HCT116 (cell line): ENCODE measurements at regions not wholly inside any gene's neighbourhood (a gene's known extent, or its start where the extent isn't known, plus 50 kb on each side); places are given as distances from the start of the nearest gene placed in this dataset.
A peak's percentile ranks its signal among the peaks of the same experiment; 100 is the strongest.

Experiments used
- ATAC-seq: fragments of 200-7000 bp; cut with Tn5 transposase; 2 replicates; pipeline ENCODE4 v1.9.1; 2020; ENCODE audit warnings: mild to moderate bottlenecking, moderate library complexity
- BruUV-seq: library from RNA; stranded (reverse); fragments of 400-500 nt; replicated peaks from 2 replicates; lab custom pipeline; 2021; lab: Mats Ljungman, UMichigan
- CTCF ChIA-PET: fragments of 300-600 bp; sonication (Branson Sonifier 250); formaldehyde crosslinking; loops from one replicate; lab custom pipeline; 2021; ENCODE audit warnings: antibody characterized with exemption; lab: Charles Lee
- POLR2A ChIA-PET: fragments of 300-600, 350-600 bp; sonication (Branson Sonifier 250); formaldehyde crosslinking; loops from one replicate; lab custom pipeline; 2021; ENCODE audit warnings: antibody characterized with exemption; lab: Charles Lee
- RAD21 ChIA-PET, 2 experiments: fragments of 300-600 bp; sonication (Branson Sonifier 250); formaldehyde crosslinking; loops; one replicate each; lab custom pipeline; 2023; ENCODE audit warnings: low total read pairs in 2 of 2; ENCODE audit not compliant: uncharacterized antibody in 2 of 2, unreplicated experiment in 2 of 2, low non-redundant PET in 1 of 2; lab: Charles Lee
- DNase-seq: peaks from one replicate; pipeline ENCODE4 v3.0.0-alpha.2; 2010; ENCODE audit warnings: low read depth, low spot score
- H2AFZ ChIP-seq: fragments of 200-600 bp; shearing (Covaris generic), sonication (generic); 2 replicates; pipeline ENCODE4 v1.6.1; 2017; ENCODE audit warnings: low read depth, mixed run types, mixed read lengths, antibody characterized with exemption, low read length; ENCODE audit not compliant: poor library complexity, severe bottlenecking
- H3K27ac ChIP-seq: 2 replicates; pipeline ENCODE4 v1.5.1; 2012; ENCODE audit warnings: low read depth, low read length
- H3K27me3 ChIP-seq: fragments of 200-600 bp; sonication (generic); 2 replicates; pipeline ENCODE4 v1.6.1; 2016; ENCODE audit warnings: mixed run types, low read length, mixed read lengths; ENCODE audit not compliant: insufficient read depth
- H3K36me3 ChIP-seq, 2 experiments: fragments of 200-500 bp in 1 of 2; fragments of 200-600 bp in 1 of 2; sonication (Bioruptor generic) in 1 of 2; sonication (generic) in 1 of 2; 2 replicates each; pipeline versions ENCODE4 v1.5.1 to v1.6.1; 2014 to 2016; ENCODE audit warnings: low read length in 2 of 2, inconsistent platforms in 1 of 2, mixed read lengths in 1 of 2, mixed run types in 1 of 2; ENCODE audit not compliant: insufficient read depth in 2 of 2, control insufficient read depth in 1 of 2
- H3K4me1 ChIP-seq, 2 experiments: fragments of 200-600 bp in 1 of 2; sonication (generic) in 1 of 2; 2 replicates each; pipeline versions ENCODE4 v1.5.1 to v1.6.1; 2012 to 2017; ENCODE audit warnings: low read length in 2 of 2, inconsistent platforms in 1 of 2, mild to moderate bottlenecking in 1 of 2, mixed read lengths in 1 of 2, mixed run types in 1 of 2, moderate library complexity in 1 of 2; ENCODE audit not compliant: insufficient read depth in 2 of 2, control insufficient read depth in 1 of 2
- H3K4me2 ChIP-seq: fragments of 200-600 bp; sonication (generic); 2 replicates; pipeline ENCODE4 v1.6.1; 2017; ENCODE audit warnings: mixed run types, low read length, mixed read lengths
- H3K4me3 ChIP-seq, 2 experiments: fragments of 200-600 bp in 1 of 2; sonication (generic) in 1 of 2; replicated peaks in 1 of 2; 2 replicates each; pipeline ENCODE4 v1.5.1; 2011 to 2016; ENCODE audit warnings: low read length in 2 of 2, control low read depth in 1 of 2, low read depth in 1 of 2, mild to moderate bottlenecking in 1 of 2, mixed read lengths in 1 of 2, mixed run types in 1 of 2
- H3K79me2 ChIP-seq: fragments of 200-600 bp; sonication (generic); 2 replicates; pipeline ENCODE4 v1.6.1; 2017; ENCODE audit warnings: mild to moderate bottlenecking, mixed run types, low read length, moderate library complexity, mixed read lengths; ENCODE audit not compliant: insufficient read depth
- H3K9ac ChIP-seq: fragments of 200-600 bp; sonication (generic); 2 replicates; pipeline ENCODE4 v1.6.1; 2016; ENCODE audit warnings: low read length, mixed read lengths
- H3K9me2 ChIP-seq: fragments of 200-600 bp; sonication (generic), shearing (Covaris generic); 2 replicates; pipeline ENCODE4 v1.6.1; 2017; ENCODE audit warnings: mixed run types, mild to moderate bottlenecking, moderate library complexity; ENCODE audit not compliant: insufficient read depth
- H3K9me3 ChIP-seq, 2 experiments: fragments of 200-500 bp in 1 of 2; fragments of 200-600 bp in 1 of 2; sonication (Bioruptor generic) in 1 of 2; sonication (generic) in 1 of 2; 2 replicates each; pipeline ENCODE4 v1.6.1; 2014 to 2017; ENCODE audit warnings: low read length in 2 of 2, mixed read lengths in 2 of 2, inconsistent platforms in 1 of 2, low read depth in 1 of 2, mild to moderate bottlenecking in 1 of 2, mixed run types in 1 of 2, moderate library complexity in 1 of 2; ENCODE audit not compliant: control insufficient read depth in 1 of 2, insufficient read depth in 1 of 2
- H4K20me1 ChIP-seq: fragments of 200-600 bp; sonication (generic), shearing (Covaris generic); 2 replicates; pipeline ENCODE4 v1.6.1; 2017; ENCODE audit warnings: mixed run types, mild to moderate bottlenecking, moderate library complexity; ENCODE audit not compliant: insufficient read depth
- CBX3 ChIP-seq: IDR thresholded peaks from 2 replicates; pipeline ENCODE4 v1.6.1; 2012; ENCODE audit warnings: low read depth
- CEBPB ChIP-seq: IDR thresholded peaks from 2 replicates; pipeline ENCODE4 v1.6.1; 2012; ENCODE audit warnings: low read depth
- CTCF ChIP-seq, 3 experiments: fragments of 200-600 bp in 1 of 3; sonication (generic) in 1 of 3; IDR thresholded peaks in 2 of 3; conservative IDR thresholded peaks in 1 of 3; 2 replicates each; pipeline ENCODE4 v1.5.1; 2012 to 2017; ENCODE audit warnings: low read depth in 2 of 3, low read length in 2 of 3, antibody characterized with exemption in 1 of 3, borderline replicate concordance in 1 of 3, control low read depth in 1 of 3, mild to moderate bottlenecking in 1 of 3, mixed read lengths in 1 of 3, mixed run types in 1 of 3, moderate library complexity in 1 of 3; ENCODE audit not compliant: insufficient read depth in 1 of 3
- MAX ChIP-seq: IDR thresholded peaks from 2 replicates; pipeline ENCODE4 v1.6.1; 2012
- REST ChIP-seq: IDR thresholded peaks from 2 replicates; pipeline ENCODE4 v1.6.1; 2012; ENCODE audit warnings: low read depth
- SP1 ChIP-seq: IDR thresholded peaks from 2 replicates; pipeline ENCODE4 v1.6.1; 2012; ENCODE audit warnings: low read depth
- SRF ChIP-seq: IDR thresholded peaks from 2 replicates; pipeline ENCODE4 v1.6.1; 2012; ENCODE audit warnings: low read depth
- ZNF274 ChIP-seq: fragments of 200-500 bp; sonication (Bioruptor generic); IDR thresholded peaks from 2 replicates; pipeline ENCODE4 v1.6.1; 2014; ENCODE audit warnings: mild to moderate bottlenecking, low read depth, low read length, inconsistent platforms
- intact Hi-C: fragments of 100-400 bp; cut with micrococcal nuclease; formaldehyde crosslinking; loops from 2 replicates; pipeline ENCODE4 v1.10.0; 2022

GRCh38 chr14:106134886-106135285, 608.5 kb downstream of the TMEM121 start:
- Histone ChIP-seq H3K36me3 (no peaks in the 10 kb centered on the region), H2AFZ (no peak overlapping the region), H3K79me2 (no peaks in the 10 kb centered on the region), H3K9me2 (no peaks in the 10 kb centered on the region), H3K9me3 (no peaks in the 10 kb centered on the region), H4K20me1 (no peaks in the 10 kb centered on the region), H3K4me2 (no peak overlapping the region), H3K27ac (no peak overlapping the region), H3K4me1 (no peaks in the 10 kb centered on the region), H3K27me3 (no peaks in the 10 kb centered on the region), H3K4me3 (no peak overlapping the region), H3K9ac (no peak overlapping the region)
- no peak for ATAC-seq
- ChIA-PET RAD21 (no interaction called here), POLR2A (no interaction called here), CTCF (no interaction called here)
- intact Hi-C loops = no loop called here
- no TSS peak for BruUV-seq
- DNase-seq = no peak
- TF ChIP-seq MAX (no peak), CEBPB (no peak)

GRCh38 chr14:106141242-106142220, 615.1 kb downstream of the TMEM121 start:
- peaks cover 0 to 3% of the 10 kb centered on the region in 2 experiments; a peak in 1 of 4 replicates for H3K9me3 ChIP-seq
- H4K20me1 ChIP-seq = no peaks in the 10 kb centered on the region
- intact Hi-C loops = no loop called here
- no peak overlapping the region for H3K27ac ChIP-seq
- POLR2A ChIA-PET = no interaction called here
- DNase-seq = no peak
- no peaks in the 10 kb centered on the region for H3K79me2 ChIP-seq
- ATAC-seq = no peak
- TF ChIP-seq ZNF274 (no peak), SP1 (no peak), CTCF (IDR thresholded peaks at IDR 0.05 in 2 of 3, conservative IDR thresholded peaks at IDR 0.05 in 1 of 3; ENCODE audit: borderline replicate concordance in 1 of 3, insufficient read depth in 1 of 3, low read depth in 2 of 3, low read length in 2 of 3) (peak; percentile 23 to 24 (median 24); a peak in 4 of 6 replicates), REST (no peak), CBX3 (no peak), SRF (no peak), CEBPB (no peak)
- TF ChIP-seq, all 23 proteins: peak for 1
- Histone ChIP-seq H3K4me1 (no peaks in the 10 kb centered on the region), H3K27me3 (no peaks in the 10 kb centered on the region), H3K9ac (no peak overlapping the region), H2AFZ (no peak overlapping the region), H3K9me2 (no peaks in the 10 kb centered on the region), H3K4me3 (no peak overlapping the region), H3K36me3 (no peaks in the 10 kb centered on the region), H3K4me2 (no peak overlapping the region)
- no TSS peak for BruUV-seq
- CTCF ChIA-PET = no interaction called here
- RAD21 ChIA-PET = no interaction called here
